GM18508 (cell line): ENCODE measurements at regions not wholly inside any gene's neighbourhood (a gene's known extent, or its start where the extent isn't known, plus 50 kb on each side); places are given as distances from the start of the nearest gene placed in this dataset.
A peak's percentile ranks its signal among the peaks of the same experiment; 100 is the strongest.

Experiments
- ATAC-seq: cut with Tn5 transposase; IDR thresholded peaks from one replicate; pipeline ENCODE4 v1.9.1; 2021; ENCODE audit warnings: moderate number of reproducible peaks; ENCODE audit not compliant: insufficient read depth, unreplicated experiment

DNA sequence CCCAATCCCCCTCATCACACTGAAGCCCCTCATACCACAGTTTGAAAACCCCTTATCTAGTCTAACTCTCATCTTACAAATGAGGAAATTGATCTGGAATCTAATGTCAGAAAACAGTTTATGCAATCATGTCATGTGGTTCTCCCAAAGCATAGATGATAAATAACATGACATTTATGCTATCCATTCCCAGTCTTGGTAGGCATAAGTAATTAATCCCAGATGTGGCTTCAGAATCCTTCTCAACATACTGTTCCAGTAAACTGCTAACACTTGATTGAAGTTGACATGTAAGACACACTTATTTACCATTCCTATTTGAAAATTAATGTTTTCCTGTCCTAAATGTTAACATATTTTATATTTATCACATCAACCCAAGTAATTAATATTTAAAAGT, 168.7 kb downstream of the GALC start:
- no peak for ATAC-seq

DNA sequence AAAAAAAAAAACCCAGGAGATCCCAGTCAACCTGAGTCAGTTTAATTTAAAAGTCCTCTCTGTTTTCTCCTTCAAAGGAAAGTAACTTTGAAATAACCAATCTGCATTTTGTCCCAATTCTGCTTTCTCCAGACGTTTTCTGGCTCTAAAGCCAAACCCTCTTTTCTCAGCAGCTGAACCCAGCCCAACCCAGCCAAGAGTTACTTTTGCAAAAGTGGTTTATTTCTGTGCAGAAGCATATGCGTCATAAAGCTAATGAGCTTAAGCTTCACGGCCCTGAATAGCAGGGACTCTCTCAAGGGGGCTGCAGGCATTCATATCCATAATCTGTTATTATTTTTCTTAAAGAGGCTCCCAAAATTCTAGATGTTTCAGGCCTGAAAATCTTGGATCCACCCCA, 176.6 kb downstream of the GALC start:
- no peak for ATAC-seq

DNA sequence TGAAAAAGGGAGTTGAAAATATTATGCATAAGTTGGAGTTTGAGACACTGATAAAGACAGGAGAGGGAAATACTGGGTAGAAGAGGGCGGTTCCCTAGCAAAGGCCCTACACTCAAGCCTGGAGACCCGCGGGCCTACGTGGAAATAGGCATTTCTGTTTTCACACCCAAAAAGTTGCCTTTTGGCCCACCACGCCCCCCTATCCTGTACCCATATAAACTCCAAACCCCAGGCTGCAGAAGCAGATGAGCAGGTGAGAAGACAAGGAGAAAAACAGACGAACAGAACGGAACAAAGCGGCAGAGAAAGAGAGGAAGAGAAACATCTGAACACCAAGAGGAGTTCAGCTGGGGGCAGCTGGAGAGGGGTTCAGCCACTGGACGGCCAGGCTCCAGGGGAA, 177.9 kb downstream of the GALC start:
- no peak for ATAC-seq

DNA sequence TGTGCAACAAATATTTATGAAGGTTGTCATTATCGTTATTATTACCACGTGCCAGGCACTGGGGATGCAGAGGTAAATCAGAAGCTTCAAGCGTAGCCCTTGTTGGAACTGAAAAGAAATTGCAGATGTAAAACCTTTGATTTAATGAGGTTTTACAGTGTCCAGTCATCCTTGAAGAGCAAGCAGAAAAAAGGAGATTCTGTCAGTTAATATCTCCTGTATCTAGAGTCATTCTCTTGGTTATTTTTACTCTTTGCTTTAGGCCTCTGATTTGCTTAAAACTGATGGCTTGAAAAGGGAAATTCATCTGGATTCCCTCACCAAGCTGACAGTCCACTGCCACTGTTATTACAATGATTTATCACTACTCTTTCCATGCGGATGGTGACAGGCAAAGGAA, 179.3 kb downstream of the GALC start:
- no peak for ATAC-seq

DNA sequence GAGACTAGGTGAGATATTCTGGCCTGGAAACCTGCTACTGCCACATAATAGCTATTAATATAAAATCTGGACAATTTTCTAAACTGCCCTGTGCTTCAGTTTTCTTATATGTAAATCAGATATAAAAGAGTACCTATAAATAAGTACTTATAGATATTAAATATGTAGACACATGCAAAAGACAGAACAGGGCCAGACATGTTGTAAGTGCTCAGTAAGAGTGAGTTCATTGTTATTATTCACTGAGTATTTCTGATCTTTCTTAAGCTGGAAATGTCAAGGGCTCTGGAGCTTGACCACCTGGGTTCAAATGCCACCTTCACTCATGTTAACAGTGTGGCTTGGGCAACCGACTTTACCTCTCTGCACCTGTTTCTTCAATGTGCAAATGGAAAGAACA, 179.8 kb downstream of the GALC start:
- ATAC-seq: no peak

DNA sequence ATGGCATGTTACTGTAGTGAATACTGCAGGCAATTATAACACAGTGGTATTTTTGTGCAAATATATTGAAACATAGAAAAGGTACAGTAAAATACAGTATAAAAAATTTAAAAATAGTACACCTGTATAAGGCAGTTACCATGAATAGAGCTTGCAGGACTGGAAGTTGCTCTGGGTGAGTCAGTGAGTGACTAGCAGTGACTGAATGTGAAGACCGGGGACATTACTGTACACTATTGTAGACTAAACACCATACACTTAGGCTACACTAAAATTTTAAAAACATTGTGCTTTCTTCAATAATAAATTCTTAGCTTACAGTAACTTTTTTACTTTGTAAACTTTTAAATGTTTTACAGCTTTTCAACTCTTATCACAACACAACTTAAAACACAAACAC, 181.7 kb downstream of the GALC start:
- ATAC-seq: no peak

DNA sequence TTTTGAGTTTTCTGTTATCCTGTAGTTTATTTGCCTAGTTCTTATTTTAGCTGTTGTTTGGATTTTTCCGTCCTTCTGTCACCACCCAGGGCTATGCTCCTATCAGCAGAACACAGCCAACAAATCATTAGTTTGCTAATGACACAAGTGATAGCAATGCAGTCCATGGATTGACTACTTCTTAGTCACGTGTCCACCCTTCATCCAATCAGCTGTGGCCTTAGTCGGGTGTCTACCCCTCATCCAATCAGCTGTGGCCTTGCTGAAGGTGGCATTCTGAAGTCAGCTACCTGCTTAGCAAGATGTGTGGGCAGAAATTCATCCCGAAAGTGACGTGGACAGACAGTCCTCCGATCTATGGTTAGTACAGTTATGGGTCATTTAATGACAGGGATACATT, 182.3 kb downstream of the GALC start:
- ATAC-seq: no peak

DNA sequence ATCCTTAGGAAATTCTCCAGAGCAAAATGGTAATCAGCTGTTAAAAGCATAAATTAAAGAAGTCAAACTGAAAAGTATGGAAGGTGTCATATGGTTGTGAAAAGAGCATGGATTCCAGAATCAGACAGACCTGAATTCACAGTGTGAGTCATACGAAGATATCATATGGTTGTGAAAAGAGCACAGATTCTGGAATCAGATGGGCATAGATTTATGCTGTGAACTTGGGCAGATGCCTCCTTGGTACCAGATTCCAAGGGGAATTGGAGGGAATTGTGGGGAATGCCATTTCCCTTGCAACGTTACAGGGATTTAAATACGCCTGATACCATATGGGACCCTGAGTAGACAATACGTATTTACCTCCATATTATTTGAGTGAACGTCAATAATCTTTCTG, 183.7 kb downstream of the GALC start:
- no peak for ATAC-seq

DNA sequence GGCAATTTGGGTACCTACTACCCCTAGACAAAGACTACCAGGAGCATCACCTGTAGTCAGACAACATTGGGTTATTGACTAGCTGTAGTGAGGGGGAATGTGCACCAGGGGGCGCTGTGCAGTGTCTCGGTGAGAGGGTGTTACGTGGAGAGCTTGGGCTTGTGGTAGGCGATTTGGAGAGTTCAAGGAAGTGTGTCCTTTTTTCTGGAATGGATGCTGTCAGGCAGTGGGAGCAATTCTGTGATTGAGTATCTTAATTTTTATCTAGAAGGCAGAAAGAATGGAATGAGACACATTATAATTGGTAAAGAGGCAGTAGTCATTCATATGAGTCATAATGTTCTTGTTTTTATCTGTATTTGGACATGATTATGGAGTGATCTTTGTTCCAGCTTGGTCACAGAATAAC, 187.7 kb downstream of the GALC start:
- ATAC-seq: no peak

DNA sequence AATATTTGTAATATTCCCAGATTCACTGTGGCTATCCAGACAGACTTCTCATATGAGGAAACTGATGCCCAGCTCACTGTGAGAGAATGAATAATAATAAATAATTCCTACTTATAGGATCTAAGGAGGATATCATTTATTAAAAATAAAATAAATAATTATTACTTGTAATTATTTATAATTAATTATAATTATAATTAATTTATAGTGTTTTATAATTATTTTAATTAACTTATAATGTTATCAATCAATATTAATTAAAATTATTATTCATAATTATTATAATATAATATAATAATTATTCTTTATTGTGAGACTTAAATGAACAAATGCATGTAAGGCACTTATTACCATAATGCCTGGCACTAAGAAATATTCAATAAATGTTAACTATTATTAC, 192.8 kb downstream of the GALC start:
- no peak for ATAC-seq

DNA sequence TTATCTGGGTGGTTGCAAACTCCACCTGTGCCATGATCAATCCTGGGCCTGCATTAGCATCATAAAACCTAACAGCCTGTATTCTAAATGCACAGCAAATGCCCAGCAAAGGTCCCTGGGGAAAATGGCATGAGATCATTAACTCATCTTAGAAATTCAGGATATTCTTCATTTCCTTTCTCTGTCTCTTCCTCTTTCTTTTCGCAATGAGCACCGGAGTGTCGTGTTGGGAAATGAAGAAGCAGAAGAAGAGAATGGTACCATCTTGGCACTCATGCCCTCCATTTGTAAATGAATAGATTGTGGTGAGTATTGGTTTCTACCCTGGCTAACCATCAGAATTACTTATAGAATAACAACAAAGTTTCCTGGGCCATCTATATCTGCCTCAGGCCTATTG, 193.6 kb downstream of the GALC start:
- ATAC-seq: no peak

DNA sequence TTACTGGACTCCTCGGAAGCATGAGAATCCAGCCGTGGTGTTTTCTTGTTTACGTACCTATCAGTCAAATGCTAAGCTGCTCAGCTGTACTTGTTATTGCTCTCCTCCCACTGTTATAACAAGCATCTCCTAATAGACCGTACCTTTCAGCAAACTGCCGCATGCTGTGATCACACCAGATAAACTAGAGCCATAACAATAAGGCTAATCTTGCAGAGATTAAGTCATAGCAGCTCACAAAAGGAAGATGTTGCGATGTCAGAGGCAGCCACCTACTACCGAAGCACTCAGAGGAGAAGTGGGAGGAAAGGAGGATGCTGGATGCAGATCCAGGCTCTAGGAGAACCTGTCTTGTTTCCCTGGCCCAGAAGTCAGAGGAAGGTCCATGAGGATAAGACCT, 196.0 kb downstream of the GALC start:
- no peak for ATAC-seq

DNA sequence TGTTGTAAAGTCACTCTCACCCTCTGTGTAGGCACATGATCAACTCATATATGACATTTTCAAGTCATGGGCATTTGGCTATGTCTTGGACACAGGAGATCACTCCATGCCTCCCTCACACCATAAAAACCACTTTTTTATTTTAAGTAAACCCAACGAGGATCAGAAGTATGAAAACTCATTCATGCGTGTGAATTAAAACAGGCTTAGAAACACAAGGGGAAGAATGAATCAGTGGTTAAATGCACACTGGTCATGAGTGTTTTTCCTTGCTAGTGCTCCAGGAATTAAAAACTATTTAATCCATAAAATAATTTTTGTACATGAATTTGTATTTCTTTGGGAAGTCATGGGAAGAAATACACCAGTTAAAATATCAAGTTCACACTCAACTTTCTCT, 198.4 kb downstream of the GALC start:
- ATAC-seq: no peak

DNA sequence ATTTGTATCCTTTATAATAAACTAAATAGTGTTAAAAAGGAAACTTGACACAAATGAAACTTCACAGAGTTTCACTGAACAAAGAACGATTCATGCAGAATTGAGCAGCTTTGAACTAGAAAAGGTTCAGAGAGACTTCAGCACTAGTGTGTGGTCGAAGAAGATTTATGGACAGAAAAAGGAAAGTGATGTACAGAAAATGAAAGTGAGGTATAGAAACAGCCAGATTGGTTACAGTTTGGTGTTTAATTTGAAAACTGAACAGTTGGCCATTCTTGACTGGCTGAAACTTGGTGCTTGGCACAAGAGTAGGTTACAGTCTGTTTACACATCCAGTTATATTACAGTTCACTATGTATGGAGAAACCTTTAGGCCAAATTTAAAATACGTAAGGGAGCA, 207.1 kb downstream of the GALC start:
- ATAC-seq: no peak

DNA sequence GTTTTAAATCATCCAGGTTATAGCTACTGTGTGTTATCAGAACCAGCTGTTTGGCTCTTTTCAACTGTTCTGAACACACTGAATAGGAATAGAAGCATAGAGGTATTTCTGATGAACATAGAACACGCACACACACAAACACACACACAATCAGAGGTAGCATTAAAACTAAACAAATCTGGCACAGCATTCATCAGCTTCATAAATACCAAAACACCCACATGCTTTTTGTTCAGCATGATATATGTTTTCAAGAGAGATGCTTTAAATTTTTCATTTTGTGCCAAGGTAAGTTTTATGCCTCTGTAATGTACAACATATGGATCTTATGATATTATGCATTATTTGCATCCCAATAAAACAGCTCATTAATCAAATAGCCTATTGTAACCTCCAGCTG, 208.6 kb downstream of the GALC start:
- no peak for ATAC-seq

DNA sequence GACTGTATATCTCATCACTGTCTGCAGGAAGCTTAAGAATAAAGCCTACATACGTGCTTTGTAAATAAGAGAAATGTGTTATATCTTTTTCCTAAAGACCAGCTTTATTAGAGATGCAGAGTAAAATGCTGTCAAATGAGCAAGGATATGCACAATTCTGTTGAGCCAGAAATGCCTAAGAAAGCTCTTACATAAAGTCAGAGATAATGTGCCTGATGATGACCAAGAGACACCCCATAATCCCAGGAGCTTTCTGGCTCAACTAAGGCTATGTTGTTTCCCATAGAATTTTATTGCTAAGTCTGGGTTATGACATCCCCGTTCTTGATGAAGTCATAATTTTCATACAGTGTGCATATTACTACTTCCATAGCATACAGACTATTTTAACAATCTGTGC, 209.9 kb downstream of the GALC start:
- ATAC-seq: no peak

DNA sequence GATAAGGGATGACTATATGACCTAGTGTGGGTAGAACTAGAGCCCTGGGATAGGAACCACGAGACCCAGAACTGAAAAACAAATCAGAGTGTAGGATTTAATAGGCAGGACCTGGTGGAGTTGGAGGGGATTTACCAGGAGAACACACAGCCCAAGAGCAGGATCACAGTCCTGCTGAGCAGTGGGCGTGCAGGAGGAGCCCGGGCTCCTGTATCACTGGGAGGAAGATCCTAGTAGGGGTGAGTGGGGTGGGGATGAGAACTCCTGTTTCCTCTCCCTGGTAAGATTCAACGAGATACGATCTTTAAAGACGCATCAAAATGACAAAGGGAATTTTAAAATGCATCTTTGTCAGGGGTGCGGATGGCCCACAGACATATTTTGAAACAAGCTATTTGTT, 220.1 kb downstream of the GALC start:
- ATAC-seq: no peak

DNA sequence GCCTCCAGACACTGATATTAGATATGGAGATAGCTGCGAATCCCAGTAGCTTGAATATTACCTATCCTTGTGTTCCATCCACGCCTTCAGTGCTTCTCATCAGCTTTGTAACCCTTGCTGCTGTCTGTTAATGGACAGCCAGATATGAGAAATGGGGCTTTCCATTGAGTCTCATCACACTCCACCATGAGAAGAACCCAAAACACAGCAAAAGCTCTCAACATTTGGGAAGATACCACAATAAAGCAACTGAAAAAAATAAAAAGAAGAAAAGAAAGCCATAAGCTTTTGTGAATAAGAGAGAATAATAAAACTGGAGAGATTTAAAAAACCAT, 225.4 kb downstream of the GALC start:
- ATAC-seq: peak; percentile 92

DNA sequence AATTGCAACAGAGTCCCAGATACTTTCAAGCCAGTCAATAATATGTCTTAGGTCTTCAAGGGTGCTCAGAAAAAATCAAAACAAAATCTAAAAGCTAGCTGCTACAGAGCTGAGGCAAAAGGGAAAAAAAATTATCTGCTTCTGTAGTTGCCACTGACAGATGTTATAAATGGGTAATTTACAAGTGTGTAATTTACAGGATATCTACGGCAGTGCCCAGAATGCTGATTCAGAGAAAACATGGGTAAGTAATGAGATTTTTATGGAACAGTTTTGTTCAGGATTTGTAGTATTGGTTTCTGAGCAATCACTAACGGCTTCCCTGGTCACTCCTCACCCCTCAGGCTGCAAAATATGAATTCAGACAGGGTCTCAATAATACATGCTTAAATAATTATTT, 234.1 kb downstream of the GALC start:
- no peak for ATAC-seq

DNA sequence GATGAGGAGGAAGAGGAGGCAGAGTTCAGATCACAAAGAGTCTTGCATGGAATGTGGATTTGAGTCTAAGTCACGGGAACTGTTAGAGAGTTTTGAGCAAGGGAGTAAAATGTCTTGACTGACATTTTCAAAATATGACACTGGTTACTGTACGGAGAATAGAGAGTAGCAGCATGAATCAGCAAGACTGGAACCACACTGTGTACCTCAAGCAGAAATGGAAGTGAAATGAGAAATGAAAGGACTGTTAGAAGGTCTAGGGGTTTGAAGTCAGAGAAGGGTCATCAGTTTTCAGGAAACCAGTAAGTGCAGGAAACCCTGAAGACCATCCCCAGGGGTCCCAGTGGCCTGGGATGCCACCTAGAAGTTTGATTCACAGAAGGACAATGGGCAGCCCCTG, 236.3 kb downstream of the GALC start:
- peak; percentile 84 for ATAC-seq

DNA sequence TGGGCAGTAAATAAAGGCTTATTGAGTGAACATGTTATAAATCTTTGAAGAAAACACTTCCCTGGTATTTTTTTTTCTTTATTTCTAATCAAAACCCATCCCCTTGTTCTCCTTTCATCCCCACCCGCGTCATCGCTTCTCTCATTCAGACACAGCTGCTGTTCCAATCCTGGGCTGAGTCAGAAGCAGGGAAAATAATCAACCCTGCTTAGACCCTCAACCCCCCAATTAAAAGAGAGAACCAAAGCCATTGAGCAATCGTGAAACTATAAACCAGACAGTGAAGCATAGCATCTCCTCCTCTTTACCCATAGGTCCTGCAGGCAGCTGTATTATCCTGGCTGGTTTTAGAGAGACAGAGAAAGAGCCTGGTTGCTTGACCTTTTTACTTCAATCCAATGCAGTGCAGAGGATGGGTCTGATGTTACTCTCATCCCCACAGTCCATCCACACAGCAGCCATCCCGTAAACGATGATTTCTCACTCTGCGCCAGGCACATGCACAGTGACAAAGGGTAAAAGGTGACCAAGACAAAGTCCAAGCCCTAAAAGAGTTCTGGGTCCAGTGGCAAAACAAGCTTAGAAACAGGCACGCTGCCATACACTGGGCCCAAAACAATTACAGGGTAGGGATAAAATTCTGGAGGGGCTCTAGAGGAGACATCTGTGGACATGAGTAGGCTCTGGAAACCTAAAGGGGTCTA, 238.3 kb downstream of the GALC start:
- no peak for ATAC-seq

DNA sequence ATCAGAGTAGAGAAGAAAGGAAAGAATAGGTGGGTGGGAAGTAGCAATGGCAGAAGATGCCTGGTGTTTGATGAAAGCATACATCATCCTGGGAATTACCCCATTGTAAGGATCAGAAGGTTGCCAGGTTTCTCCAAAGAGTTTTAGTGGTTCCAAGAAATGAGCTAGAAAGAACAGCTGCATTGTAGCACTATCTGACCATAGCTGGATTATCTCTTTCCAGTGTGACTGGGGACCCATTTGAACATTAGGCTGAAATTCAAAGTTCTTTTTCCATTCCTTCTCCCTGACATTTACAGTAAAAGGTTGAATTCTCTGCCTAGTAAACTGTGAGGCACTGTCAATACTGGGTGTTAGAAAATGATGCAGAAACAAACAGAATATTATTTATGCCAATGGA, 244.4 kb downstream of the GALC start:
- ATAC-seq: no peak

DNA sequence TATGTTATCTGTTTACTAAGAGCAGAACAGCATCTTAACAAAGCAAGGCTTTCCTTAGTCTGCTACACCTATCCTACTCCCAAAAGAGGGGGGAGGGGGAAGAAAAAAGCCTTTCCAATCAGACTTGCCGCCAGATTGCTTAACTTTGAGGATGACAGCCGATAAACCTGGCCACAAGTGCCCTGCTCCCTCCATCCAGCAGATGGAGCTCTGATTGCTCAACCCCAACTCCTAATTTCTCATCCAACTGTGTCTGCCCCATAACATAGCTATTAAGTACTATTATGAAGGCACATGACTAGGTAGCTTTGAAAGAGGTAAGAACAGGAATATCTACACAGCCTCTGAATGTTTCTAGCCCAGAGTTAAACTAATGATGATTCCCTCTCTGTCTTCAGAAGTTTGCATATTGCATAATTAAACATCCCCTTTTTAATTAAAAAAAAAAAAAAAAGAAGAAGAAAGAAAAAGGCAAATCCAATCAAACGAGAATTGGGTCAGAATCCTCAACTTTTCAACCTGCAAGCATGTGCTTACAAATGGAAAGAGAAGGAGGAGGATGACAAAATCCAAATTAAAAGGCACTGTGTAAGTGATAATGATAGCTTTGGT, 247.4 kb downstream of the GALC start:
- ATAC-seq: peak; percentile 81
